ENCODE measurements at regions not wholly inside any gene's neighbourhood (a gene's known extent, or its start where the extent isn't known, plus 50 kb on each side); places are given as distances from the start of the nearest gene placed in this dataset.

- H3K27ac Mint-ChIP-seq: no peak overlapping the region
- H3K4me1 Mint-ChIP-seq (ENCODE audit: low read depth): no peaks in the 10 kb centered on the region
- H3K9me3 Mint-ChIP-seq: peaks cover 11% of the 10 kb centered on the region
- no peak overlapping the region for H3K4me3 Mint-ChIP-seq
- CTCF ChIA-PET: no interaction called here
- POLR2A ChIA-PET: no interaction called here
- DNase-seq (no peak), ATAC-seq (no peak)
- H3K36me3 Mint-ChIP-seq (ENCODE audit: low read depth): no peaks in the 10 kb centered on the region
- H3K27me3 Mint-ChIP-seq: peaks cover 2% of the 10 kb centered on the region
- intact Hi-C loops (cut with micrococcal nuclease): no loop called here
- TF ChIP-seq, protein P1, sequence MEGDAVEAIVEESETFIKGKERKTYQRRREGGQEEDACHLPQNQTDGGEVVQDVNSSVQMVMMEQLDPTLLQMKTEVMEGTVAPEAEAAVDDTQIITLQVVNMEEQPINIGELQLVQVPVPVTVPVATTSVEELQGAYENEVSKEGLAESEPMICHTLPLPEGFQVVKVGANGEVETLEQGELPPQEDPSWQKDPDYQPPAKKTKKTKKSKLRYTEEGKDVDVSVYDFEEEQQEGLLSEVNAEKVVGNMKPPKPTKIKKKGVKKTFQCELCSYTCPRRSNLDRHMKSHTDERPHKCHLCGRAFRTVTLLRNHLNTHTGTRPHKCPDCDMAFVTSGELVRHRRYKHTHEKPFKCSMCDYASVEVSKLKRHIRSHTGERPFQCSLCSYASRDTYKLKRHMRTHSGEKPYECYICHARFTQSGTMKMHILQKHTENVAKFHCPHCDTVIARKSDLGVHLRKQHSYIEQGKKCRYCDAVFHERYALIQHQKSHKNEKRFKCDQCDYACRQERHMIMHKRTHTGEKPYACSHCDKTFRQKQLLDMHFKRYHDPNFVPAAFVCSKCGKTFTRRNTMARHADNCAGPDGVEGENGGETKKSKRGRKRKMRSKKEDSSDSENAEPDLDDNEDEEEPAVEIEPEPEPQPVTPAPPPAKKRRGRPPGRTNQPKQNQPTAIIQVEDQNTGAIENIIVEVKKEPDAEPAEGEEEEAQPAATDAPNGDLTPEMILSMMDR (IDR thresholded peaks at IDR 0.05): no peak
These were observed 232.3 kb upstream of the WWC1 start for GRCh38 chr5:168059131-168059530.

- no peak overlapping the region for H3K27ac Mint-ChIP-seq
- no peak for DNase-seq
- no peaks in the 10 kb centered on the region for H3K36me3 Mint-ChIP-seq (ENCODE audit: low read depth)
- POLR2A ChIA-PET: no interaction called here
- peaks cover 10% of the 10 kb centered on the region for H3K9me3 Mint-ChIP-seq
- CTCF ChIA-PET: no interaction called here
- TF ChIP-seq, protein P1 (IDR thresholded peaks at IDR 0.05): no peak
- no peaks in the 10 kb centered on the region for H3K4me1 Mint-ChIP-seq (ENCODE audit: low read depth)
- intact Hi-C loops (cut with micrococcal nuclease): no loop called here
- peaks cover 2% of the 10 kb centered on the region for H3K27me3 Mint-ChIP-seq
- ATAC-seq: no peak
- H3K4me3 Mint-ChIP-seq: no peak overlapping the region
These were observed 229.2 kb upstream of the WWC1 start for GRCh38 chr5:168062239-168062638.

DNA sequence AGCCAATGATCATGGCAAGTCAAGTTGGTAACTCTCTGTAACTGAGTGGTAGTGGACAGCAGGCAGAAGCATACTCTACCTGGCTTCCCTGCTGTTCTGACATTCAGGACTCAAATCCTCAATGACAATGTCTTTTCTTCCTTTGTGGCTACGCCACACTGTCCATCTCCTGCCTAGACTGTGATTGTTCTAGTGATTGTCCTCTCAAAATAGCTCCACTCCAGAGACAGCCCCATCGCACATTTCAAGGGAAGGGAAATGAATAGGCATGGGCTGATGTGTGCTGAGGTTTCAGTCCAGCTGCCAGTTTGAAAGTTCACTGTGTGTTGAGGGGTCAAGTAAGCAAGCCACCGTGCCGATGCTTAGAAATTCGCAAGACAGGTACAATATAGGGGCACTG, 227.0 kb upstream of the WWC1 start:
- CTCF ChIA-PET: no interaction called here
- TF ChIP-seq, protein P1 (IDR thresholded peaks at IDR 0.05): no peak
- H3K36me3 Mint-ChIP-seq (ENCODE audit: low read depth): no peaks in the 10 kb centered on the region
- H3K27ac Mint-ChIP-seq: no peak overlapping the region
- POLR2A ChIA-PET: no interaction called here
- peaks cover 2% of the 10 kb centered on the region for H3K27me3 Mint-ChIP-seq
- no peaks in the 10 kb centered on the region for H3K4me1 Mint-ChIP-seq (ENCODE audit: low read depth)
- ATAC-seq (no peak), DNase-seq (no peak)
- H3K9me3 Mint-ChIP-seq: no peaks in the 10 kb centered on the region
- no peak overlapping the region for H3K4me3 Mint-ChIP-seq
- intact Hi-C loops (cut with micrococcal nuclease): no loop called here

DNA sequence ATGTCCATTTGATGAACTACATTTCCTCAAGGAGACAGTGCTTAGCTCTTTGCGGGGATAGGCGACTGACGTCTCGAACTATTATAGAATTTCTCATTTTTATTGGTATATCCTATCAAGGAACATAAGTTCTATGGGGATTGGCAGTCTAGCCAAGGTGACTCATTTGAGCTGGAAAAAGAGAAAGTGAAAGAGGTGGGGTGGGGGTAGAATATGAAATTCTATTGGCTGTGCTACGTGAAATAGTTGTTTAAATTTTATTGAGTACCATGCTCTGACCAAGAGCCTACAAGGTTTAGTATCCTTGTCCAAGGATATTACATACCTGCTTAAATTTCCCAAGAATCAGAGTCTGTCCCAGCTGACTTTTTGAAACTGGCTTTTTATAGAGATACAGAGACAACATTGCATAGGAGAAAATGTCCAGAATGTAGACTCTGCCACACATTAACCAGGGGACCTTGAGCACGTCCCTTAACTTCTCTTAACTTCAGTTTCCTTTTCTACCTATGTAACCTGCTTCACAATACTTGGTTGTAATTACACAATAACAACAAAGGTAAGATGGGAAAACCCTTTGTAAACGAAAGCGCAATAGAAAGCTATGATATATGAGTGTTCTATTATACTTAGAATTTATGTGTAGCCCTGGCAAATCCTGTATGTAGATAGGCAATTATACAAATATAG, 226.4 kb upstream of the WWC1 start:
- Mint-ChIP-seq H3K4me3 (no peak overlapping the region), H3K27ac (no peak overlapping the region), H3K36me3 (ENCODE audit: low read depth) (no peaks in the 10 kb centered on the region), H3K9me3 (no peaks in the 10 kb centered on the region), H3K4me1 (ENCODE audit: low read depth) (no peaks in the 10 kb centered on the region), H3K27me3 (peaks cover 2% of the 10 kb centered on the region)
- TF ChIP-seq, protein P1 (IDR thresholded peaks at IDR 0.05): no peak
- DNase-seq (no peak), ATAC-seq (no peak)
- POLR2A ChIA-PET: no interaction called here
- intact Hi-C loops (cut with micrococcal nuclease): no loop called here
- CTCF ChIA-PET: no interaction called here

DNA sequence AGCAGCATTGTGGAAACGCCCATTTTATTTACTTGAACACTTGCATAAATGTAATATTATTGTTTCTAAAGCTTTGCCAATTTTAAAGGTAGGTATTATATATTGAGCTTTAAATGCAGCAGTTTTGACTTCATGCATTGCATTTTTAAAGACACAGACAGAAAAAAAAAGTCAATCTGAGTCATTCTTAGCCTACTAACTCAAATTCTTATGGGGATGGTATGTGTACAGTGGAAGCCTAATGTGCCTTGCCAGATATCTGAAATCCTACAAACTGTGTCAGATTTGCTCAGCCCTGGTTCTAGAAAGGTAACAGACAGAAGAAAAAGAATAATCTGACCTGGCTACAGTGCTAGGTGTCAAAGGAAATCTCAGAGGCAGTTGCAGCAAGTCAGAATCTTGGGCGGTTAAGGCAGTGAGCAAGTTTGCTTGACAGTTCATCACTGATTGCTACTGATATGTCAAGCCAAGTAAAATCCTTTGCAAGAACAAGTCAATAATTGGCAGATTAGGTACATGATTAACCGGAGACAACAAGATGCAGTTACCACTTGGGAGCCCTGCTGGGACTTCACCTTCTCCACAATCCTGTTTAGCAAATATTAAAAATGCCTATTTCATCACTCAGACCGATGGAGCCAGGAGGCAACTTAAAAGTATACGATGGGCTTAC, 224.8 kb upstream of the WWC1 start:
- Mint-ChIP-seq H3K27me3 (peaks cover 2% of the 10 kb centered on the region), H3K36me3 (ENCODE audit: low read depth) (no peaks in the 10 kb centered on the region), H3K4me1 (ENCODE audit: low read depth) (no peaks in the 10 kb centered on the region), H3K4me3 (no peak overlapping the region), H3K27ac (no peak overlapping the region), H3K9me3 (no peaks in the 10 kb centered on the region)
- intact Hi-C loops (cut with micrococcal nuclease): no loop called here
- TF ChIP-seq, protein P1 (IDR thresholded peaks at IDR 0.05): no peak
- POLR2A ChIA-PET: no interaction called here
- DNase-seq (no peak), ATAC-seq (no peak)
- CTCF ChIA-PET: no interaction called here

Data from activated CD8-positive, alpha-beta T cell treated with anti-CD3 and anti-CD28 coated beads for 36 hours (primary cell).